ENCODE measurements at regions not wholly inside any gene's neighbourhood (a gene's known extent, or its start where the extent isn't known, plus 50 kb on each side); places are given as distances from the start of the nearest gene placed in this dataset.

DNA sequence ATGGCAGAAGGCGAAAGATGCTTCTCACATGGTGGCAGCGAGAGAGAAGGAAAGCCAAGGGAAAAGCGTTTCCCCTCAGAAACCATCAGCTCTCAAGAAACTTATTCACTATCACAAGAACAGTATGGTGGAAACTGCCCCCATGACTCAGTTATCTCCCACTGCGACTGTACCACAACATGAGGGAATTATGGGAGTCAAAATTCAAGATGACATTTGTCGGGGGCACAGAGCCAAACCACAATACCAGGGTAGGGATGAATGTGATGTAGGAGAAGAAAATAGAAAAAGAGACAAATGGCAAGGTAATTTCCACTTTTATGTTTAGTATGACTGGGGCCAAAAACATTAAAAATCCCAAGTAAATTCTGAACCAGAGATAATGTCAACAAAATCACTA is 216.8 kb downstream of the TRIM36 start:
- Histone ChIP-seq H3K9ac (ENCODE audit: low read depth, low read length) (no peak overlapping the region), H3K4me3 (ENCODE audit: low read length) (no peak overlapping the region), H3K27me3 (ENCODE audit: insufficient read depth, low read length) (no peaks in the 10 kb centered on the region), H3K4me1 (ENCODE audit: insufficient read depth, low read length) (no peaks in the 10 kb centered on the region), H3K9me3 (ENCODE audit: insufficient read depth, low read depth, low read length) (no peaks in the 10 kb centered on the region), H3K27ac (ENCODE audit: low read depth, low read length) (no peak overlapping the region), H3K36me3 (ENCODE audit: insufficient read depth, low read length) (no peaks in the 10 kb centered on the region)
- WGBS: 78% methylated on average over 5 of the region's 5 CpGs

DNA sequence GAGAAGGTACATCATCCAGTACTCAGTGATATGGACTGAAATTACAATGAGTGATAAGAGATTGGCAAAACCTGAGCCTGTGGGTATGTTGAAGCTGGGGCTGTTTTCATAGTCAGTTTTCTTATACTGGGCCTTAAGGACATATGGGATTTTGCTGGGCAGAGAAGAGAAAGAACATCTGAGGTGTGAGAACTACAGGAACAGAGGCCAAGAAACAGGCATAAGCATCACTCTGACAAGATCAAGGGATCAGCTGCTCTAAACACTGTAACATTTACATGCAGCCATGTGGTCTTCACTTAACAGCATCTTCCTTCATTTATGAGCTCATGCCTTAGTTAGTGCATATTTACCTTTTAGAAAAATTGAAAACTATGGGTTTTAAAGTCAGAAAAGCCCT is 220.0 kb downstream of the TRIM36 start:
- Histone ChIP-seq H3K4me3 (ENCODE audit: low read length) (no peak overlapping the region), H3K27ac (ENCODE audit: low read depth, low read length) (no peak overlapping the region), H3K27me3 (ENCODE audit: insufficient read depth, low read length) (no peaks in the 10 kb centered on the region), H3K9me3 (ENCODE audit: insufficient read depth, low read depth, low read length) (no peaks in the 10 kb centered on the region), H3K4me1 (ENCODE audit: insufficient read depth, low read length) (no peaks in the 10 kb centered on the region), H3K36me3 (ENCODE audit: insufficient read depth, low read length) (no peaks in the 10 kb centered on the region), H3K9ac (ENCODE audit: low read depth, low read length) (no peak overlapping the region)

DNA sequence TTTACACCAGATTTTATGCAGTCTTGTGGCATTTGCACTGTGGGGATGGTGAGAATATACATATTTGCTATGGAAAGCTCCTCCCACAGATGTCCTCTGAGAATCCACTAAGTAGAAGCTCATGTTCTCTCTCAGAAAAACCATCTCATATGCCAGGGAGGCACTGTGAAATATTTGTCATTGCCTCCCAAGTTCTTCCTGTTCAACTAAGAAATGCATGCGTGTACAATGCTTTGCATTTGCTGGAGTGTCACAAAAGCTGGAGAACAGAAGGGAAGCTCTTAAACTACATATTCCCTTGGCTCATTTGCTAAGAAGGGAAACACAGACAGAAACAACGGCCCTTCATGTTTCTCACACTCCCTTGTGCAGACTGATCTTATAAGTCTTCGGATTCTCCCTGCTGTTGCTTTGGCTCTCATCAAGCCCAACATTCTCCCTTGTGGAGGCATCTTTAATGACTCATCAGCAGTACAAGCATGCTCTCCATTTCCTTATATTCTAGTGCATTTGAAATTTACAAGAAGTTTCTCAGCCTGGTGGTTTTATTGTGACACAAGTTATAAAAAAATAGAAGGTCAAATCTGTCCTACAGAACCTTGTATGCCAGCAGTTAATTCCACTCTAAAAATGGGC is 220.6 kb downstream of the TRIM36 start:
- WGBS: 91% methylated on average over 3 of the region's 3 CpGs
- no peak overlapping the region for H3K27ac ChIP-seq (ENCODE audit: low read depth, low read length)
- 0 out of 2 replicates have a peak, but pooled peaks cover 1% of the 10 kb centered on the region for H3K9me3 ChIP-seq (ENCODE audit: insufficient read depth, low read depth, low read length)
- no peaks in the 10 kb centered on the region for H3K27me3 ChIP-seq (ENCODE audit: insufficient read depth, low read length)
- no peak overlapping the region for H3K9ac ChIP-seq (ENCODE audit: low read depth, low read length)
- H3K36me3 ChIP-seq (ENCODE audit: insufficient read depth, low read length): no peaks in the 10 kb centered on the region
- H3K4me1 ChIP-seq (ENCODE audit: insufficient read depth, low read length): no peaks in the 10 kb centered on the region
- H3K4me3 ChIP-seq (ENCODE audit: low read length): no peak overlapping the region

DNA sequence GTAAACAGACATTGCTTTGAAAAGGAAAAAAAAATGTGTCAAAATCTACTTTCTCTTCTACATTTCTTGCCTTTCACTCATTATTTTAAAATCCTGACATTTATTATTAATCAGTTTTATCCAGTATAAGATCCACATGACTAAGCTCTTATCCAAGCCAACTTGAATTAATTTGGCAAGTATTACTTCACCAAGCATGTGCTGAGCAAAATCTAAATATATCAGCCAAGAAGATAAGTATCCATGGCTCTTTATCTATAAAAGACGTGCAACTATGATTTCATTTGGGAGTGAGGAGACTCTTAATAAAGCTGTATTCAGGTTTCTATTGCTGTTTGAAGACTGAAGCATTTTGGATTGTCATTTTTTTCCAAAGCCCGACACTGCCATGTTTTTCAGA is 221.3 kb downstream of the TRIM36 start:
- Histone ChIP-seq H3K36me3 (ENCODE audit: insufficient read depth, low read length) (no peaks in the 10 kb centered on the region), H3K27me3 (ENCODE audit: insufficient read depth, low read length) (no peaks in the 10 kb centered on the region), H3K27ac (ENCODE audit: low read depth, low read length) (no peak overlapping the region), H3K4me3 (ENCODE audit: low read length) (no peak overlapping the region), H3K9ac (ENCODE audit: low read depth, low read length) (no peak overlapping the region), H3K4me1 (ENCODE audit: insufficient read depth, low read length) (no peaks in the 10 kb centered on the region), H3K9me3 (ENCODE audit: insufficient read depth, low read depth, low read length) (peaks cover 6% of the 10 kb centered on the region; the same call in 1 of the 2 replicates)
- 96% methylated on average over 2 of the region's 2 CpGs for WGBS

DNA sequence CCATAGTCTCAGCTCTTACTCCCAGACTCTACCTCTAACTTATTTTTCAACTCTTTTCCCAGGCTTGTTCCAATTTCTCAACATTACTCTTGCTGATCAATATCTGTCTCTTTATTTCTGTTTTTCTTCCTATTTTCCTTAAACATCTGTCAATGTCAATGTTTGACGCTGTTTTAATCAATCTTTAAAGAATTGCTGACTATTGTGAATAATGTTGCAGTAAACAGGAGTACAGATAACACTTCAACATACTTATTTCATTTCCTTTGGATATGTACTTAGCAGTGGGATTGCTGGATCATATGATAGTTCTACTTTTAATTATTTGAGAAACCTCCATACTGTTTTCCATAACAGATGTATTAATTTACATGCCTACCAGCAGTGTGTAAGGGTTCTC is 229.0 kb downstream of the TRIM36 start:
- H3K9me3 ChIP-seq (ENCODE audit: insufficient read depth, low read depth, low read length): peaks cover 51% of the 10 kb centered on the region
- H3K4me3 ChIP-seq (ENCODE audit: low read length): no peak overlapping the region
- no peaks in the 10 kb centered on the region for H3K36me3 ChIP-seq (ENCODE audit: insufficient read depth, low read length)
- no peak overlapping the region for H3K27ac ChIP-seq (ENCODE audit: low read depth, low read length)
- H3K9ac ChIP-seq (ENCODE audit: low read depth, low read length): no peak overlapping the region
- H3K4me1 ChIP-seq (ENCODE audit: insufficient read depth, low read length): no peaks in the 10 kb centered on the region
- WGBS: 60% methylated on average over 1 of the region's 1 CpG
- H3K27me3 ChIP-seq (ENCODE audit: insufficient read depth, low read length): no peaks in the 10 kb centered on the region

DNA sequence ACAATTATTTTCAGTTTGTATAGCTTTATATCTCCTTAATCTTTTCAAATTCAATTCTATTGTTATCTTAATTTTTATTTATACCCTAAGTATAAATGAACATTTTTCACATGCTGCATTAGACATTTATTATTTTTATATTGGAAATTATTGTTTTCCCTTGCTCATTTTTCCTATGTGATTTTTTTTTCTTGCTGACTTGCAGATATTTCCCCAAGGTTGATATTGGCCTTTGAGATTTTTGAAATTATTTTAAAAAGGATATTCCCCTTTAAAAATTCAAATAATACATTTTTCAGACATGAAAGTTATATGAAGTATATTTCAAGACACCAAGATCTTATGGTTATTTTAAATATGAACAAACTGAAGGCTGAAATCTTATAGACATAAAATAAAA is 234.2 kb downstream of the TRIM36 start:
- H3K9me3 ChIP-seq (ENCODE audit: insufficient read depth, low read depth, low read length): peaks cover 27% of the 10 kb centered on the region
- H3K27me3 ChIP-seq (ENCODE audit: insufficient read depth, low read length): no peaks in the 10 kb centered on the region
- H3K36me3 ChIP-seq (ENCODE audit: insufficient read depth, low read length): no peaks in the 10 kb centered on the region
- no peaks in the 10 kb centered on the region for H3K4me1 ChIP-seq (ENCODE audit: insufficient read depth, low read length)
- no peak overlapping the region for H3K27ac ChIP-seq (ENCODE audit: low read depth, low read length)
- H3K4me3 ChIP-seq (ENCODE audit: low read length): no peak overlapping the region
- no peak overlapping the region for H3K9ac ChIP-seq (ENCODE audit: low read depth, low read length)

DNA sequence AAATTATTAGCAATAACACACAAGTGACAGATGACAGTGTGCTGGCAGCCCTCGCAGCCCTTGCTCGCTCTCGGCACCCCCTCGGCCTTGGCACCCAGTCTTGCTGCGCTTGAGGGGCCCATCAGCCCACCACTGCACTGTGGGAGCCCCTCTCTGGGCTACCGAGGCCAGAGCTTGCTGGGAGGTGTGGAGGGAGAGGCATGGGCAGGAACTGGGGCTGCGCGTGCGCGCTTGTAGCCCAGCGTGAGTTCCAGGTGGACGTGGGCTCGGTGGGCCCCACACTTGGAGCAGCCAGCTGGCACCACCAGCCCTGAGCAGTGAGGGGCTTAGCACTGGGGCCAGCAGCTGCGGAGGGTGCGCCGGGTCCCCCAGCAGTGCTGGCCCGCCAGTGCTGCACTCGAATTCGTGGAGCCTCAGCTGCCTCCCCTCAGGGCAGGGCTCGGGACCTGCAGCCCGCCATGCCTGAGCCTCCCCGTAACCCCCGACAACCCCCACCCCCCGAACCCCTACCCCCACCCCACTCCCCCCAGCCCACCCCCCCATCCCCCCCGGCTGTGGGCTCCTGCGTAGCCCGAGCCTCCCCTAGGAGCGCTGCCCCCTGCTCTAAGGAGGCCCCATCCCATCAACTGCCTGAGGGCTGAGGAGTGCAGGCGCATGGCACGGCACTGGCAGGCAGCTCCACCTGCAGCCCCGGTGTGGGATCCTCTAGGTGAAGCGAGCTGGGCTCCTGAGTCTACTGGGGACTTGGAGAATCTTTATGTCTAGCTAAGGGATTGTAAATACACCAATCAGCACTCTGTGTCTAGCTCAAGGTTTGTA is 240.9 kb downstream of the TRIM36 start:
- WGBS: 93% methylated on average over 27 of the region's 32 CpGs
- no peak overlapping the region for H3K27ac ChIP-seq (ENCODE audit: low read depth, low read length)
- H3K4me3 ChIP-seq (ENCODE audit: low read length): no peak overlapping the region
- no peaks in the 10 kb centered on the region for H3K27me3 ChIP-seq (ENCODE audit: insufficient read depth, low read length)
- H3K36me3 ChIP-seq (ENCODE audit: insufficient read depth, low read length): no peaks in the 10 kb centered on the region
- H3K9ac ChIP-seq (ENCODE audit: low read depth, low read length): no peak overlapping the region
- peaks cover 11% of the 10 kb centered on the region for H3K9me3 ChIP-seq (ENCODE audit: insufficient read depth, low read depth, low read length)
- no peaks in the 10 kb centered on the region for H3K4me1 ChIP-seq (ENCODE audit: insufficient read depth, low read length)

DNA sequence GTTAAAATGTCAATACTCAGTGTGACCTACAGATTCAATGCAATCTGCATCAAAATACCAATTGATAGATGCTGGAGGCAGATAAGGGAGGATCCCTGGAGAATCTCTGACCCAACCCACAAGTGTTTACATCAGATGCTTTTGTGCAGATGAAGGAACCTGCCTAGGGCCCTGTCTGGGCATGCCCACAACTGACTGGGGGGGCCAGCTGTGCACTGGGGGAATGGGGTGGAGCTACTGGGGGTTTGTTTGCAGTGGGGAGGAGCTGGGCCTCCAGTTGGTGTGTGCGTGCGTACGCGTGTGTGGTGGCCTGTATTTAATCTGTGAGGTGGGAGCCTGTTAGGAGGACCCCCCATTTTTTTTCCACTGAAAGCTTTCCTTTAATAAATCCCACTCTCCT is 244.9 kb downstream of the TRIM36 start:
- Histone ChIP-seq H3K27me3 (ENCODE audit: insufficient read depth, low read length) (no peaks in the 10 kb centered on the region), H3K27ac (ENCODE audit: low read depth, low read length) (no peak overlapping the region), H3K4me3 (ENCODE audit: low read length) (no peak overlapping the region), H3K36me3 (ENCODE audit: insufficient read depth, low read length) (no peaks in the 10 kb centered on the region), H3K4me1 (ENCODE audit: insufficient read depth, low read length) (no peaks in the 10 kb centered on the region), H3K9me3 (ENCODE audit: insufficient read depth, low read depth, low read length) (peaks cover 11% of the 10 kb centered on the region), H3K9ac (ENCODE audit: low read depth, low read length) (no peak overlapping the region)
- WGBS: no CpG with 5 or more reads among the region's 4 CpGs

DNA sequence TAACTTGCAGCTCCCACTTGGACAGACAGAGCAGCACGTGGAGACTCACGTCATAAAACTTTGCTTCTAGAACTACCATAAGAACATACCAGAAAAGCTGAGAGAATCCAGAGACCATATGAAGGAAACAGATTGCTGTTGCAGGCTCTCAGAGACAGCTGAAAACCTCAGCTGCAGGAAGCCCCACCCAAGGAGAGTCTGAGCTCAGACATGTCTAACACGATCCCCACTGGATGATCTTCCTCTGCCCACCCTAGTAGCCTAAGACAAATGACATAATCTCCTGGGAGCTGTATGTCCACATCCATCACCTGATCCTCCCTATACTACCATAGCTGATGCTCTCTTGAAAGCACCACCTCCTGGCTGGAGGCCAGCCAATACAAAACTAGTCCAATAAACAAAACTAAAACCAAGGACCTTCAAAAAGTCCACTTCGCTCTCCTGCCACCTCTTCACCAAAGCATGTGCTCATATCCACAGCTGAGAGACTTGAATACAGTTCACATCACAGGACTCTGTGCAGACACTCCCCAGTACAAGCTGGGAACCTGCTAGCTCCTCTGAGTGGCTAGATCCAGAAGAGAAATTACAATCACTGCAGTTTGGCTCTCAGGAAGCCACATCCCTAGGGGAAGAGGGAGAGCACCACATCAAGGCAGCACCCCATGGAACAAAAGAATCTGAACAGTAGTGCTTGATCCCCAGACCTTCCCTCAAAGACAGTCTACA is 257.4 kb downstream of the TRIM36 start:
- no peaks in the 10 kb centered on the region for H3K36me3 ChIP-seq (ENCODE audit: insufficient read depth, low read length)
- H3K4me3 ChIP-seq (ENCODE audit: low read length): no peak overlapping the region
- H3K9me3 ChIP-seq (ENCODE audit: insufficient read depth, low read depth, low read length): peaks cover 4% of the 10 kb centered on the region; the same call in 1 of the 2 replicates
- no peaks in the 10 kb centered on the region for H3K4me1 ChIP-seq (ENCODE audit: insufficient read depth, low read length)
- no peak overlapping the region for H3K27ac ChIP-seq (ENCODE audit: low read depth, low read length)
- 90% methylated on average over 4 of the region's 4 CpGs for WGBS
- H3K9ac ChIP-seq (ENCODE audit: low read depth, low read length): no peak overlapping the region
- H3K27me3 ChIP-seq (ENCODE audit: insufficient read depth, low read length): no peaks in the 10 kb centered on the region

DNA sequence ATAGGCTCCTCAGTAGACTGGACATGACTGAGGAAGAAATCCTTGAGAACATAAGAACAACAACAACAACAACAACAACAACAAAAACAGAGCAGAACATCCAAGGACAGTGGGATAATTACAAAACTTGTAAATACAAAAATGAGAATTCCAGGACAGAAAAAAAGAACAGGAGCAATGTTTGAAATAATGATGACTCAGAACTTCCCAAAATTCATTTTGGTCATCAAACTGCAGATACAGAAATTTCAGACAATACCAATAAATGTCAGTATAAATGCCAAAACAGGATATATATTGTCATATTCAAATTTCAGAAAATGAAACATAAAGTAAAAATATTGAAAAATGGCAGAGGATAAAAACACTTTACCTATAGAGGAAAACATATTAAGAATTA is 259.0 kb downstream of the TRIM36 start:
- Histone ChIP-seq H3K4me1 (ENCODE audit: insufficient read depth, low read length) (no peaks in the 10 kb centered on the region), H3K27ac (ENCODE audit: low read depth, low read length) (no peak overlapping the region), H3K36me3 (ENCODE audit: insufficient read depth, low read length) (no peaks in the 10 kb centered on the region), H3K9ac (ENCODE audit: low read depth, low read length) (no peak overlapping the region), H3K4me3 (ENCODE audit: low read length) (no peak overlapping the region), H3K9me3 (ENCODE audit: insufficient read depth, low read depth, low read length) (peaks cover 8% of the 10 kb centered on the region), H3K27me3 (ENCODE audit: insufficient read depth, low read length) (no peaks in the 10 kb centered on the region)

DNA sequence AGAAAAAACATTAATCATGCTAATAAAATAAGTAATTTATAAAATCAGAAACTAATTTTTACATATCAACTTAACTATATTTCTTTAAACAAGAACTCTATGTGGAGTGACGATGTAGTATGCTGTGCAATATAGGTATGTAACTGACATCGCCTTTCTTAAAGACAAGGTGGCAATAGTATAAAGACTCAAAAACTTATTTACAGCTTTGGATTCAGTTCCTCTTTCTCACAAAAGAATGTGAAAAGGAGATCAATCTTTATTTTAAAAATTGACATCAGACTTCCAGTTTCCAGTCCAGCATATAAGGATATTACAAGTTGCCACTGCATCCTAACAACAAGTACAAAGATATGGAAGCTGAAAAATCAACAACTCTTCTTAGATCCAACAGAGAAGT is 260.3 kb downstream of the TRIM36 start:
- Histone ChIP-seq H3K9ac (ENCODE audit: low read depth, low read length) (no peak overlapping the region), H3K36me3 (ENCODE audit: insufficient read depth, low read length) (no peaks in the 10 kb centered on the region), H3K27ac (ENCODE audit: low read depth, low read length) (no peak overlapping the region), H3K4me3 (ENCODE audit: low read length) (no peak overlapping the region), H3K4me1 (ENCODE audit: insufficient read depth, low read length) (no peaks in the 10 kb centered on the region), H3K9me3 (ENCODE audit: insufficient read depth, low read depth, low read length) (peaks cover 14% of the 10 kb centered on the region), H3K27me3 (ENCODE audit: insufficient read depth, low read length) (no peaks in the 10 kb centered on the region)
- no CpG with 5 or more reads among the region's 2 CpGs for WGBS
